DLD1 (cell line): ENCODE measurements at regions not wholly inside any gene's neighbourhood (a gene's known extent, or its start where the extent isn't known, plus 50 kb on each side); places are given as distances from the start of the nearest gene placed in this dataset.

Source experiments
- in situ Hi-C: cut with HindIII; loops from 2 replicates; pipeline ENCODE4 v1.10.0; 2017; ENCODE audit warnings: low sequenced_read_pairs

GRCh38 chr18:8458546-8459215 is 150.6 kb upstream of the RAB12 start:
- in situ Hi-C loops = no loop called here

- in situ Hi-C loops = no loop called here
Observed at GRCh38 chr18:8460748-8461147, 148.5 kb upstream of the RAB12 start.

DNA sequence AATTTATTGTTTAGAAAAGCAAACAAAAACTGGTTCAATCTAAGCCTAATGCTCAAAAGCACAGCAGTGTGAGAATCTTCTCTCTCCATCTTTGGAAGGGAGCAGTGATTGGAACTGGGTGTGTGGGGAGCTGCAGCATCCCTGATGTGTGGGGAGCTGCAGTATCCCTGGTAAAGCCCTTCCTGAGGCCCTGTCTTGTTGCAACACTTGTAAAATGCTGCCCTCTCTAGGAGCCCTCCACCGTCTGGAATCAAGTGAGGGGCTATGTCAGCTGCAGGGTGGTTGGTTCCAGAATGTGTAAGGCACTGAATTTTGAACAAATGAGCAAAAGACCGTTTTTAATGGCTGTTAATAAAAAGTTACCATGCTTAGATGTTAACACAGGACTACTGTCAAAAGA is 147.7 kb upstream of the RAB12 start:
- in situ Hi-C loops = no loop called here

GRCh38 chr18:8462651-8463185 is 146.5 kb upstream of the RAB12 start:
- in situ Hi-C loops = no loop called here

DNA sequence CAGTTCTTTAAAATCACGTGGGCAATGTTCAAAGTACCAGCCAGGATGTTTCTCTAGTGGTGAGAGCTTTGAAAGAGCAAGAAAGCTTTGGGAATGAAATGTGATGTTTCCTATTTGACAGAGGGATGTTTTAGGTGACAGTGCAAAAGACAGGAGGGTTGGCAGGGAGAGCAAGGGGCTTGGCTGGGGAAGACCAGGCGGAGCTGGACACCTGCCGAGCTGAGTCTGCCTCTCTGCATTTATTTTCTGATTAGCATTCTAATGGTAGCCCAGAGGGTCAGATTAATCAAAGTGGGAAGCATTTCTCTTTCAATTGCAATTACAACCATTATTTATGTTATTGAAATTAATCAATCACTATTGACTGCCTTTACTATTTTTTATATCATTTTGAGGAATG is 145.4 kb upstream of the RAB12 start:
- in situ Hi-C loops = no loop called here

DNA sequence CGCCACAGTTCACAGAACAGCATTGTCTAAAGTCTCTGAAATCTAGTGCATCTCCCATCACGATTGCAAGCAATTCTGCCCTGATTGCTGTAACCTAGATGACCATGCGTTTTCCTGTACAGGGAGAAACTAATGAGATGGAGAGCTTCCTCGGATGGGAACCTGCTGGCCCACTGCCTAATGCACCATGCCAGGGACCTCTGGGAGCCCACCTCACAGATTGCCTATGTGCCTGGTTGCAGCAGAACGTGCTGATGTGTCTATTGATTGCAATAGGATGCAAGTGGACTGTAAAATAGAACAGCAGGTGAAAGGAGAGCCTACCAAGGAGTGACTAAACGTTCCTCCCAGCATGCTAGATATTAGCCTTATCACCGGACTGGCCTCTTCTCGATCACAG is 141.0 kb upstream of the RAB12 start:
- in situ Hi-C loops = no loop called here

- in situ Hi-C loops = no loop called here
Observed at GRCh38 chr18:8468921-8469335, 140.3 kb upstream of the RAB12 start.

DNA sequence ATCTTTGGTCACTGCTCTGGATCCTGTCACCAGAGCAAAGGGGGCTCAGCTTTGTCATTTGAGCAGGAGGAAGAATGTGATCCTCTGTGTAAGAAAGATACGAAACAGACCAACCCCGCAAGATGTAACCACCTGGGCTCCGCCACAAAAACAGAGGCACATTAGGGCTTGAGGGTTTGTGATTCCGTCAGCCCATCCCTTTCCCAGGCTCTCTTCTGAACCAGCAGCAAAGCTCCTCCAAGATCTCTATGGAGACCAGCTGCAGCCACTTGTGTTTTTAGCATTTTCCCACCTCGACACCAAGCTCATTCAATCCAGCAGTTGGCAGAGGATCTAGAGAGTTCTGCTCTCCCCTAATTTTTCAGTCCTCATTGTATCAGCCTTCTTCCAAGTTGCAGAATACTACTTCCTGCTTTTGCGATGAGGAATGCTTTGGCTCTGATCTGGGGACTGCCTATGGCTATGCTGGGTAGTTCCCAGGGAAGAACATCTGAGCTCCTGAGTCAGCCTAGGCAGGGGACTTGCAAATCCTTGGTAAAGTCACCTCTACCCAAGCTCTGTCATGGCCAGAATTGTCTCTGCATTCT is 139.6 kb upstream of the RAB12 start:
- in situ Hi-C loops = no loop called here

GRCh38 chr18:8471372-8471771 is 137.9 kb upstream of the RAB12 start:
- in situ Hi-C loops = no loop called here

- in situ Hi-C loops = loop anchor here (25.0 kb wide), 2 partner anchors 513 to 1212 kb away; no protein-coding TSS in a partner anchor
Observed at GRCh38 chr18:8474661-8475060, 134.6 kb upstream of the RAB12 start.

- in situ Hi-C loops = loop anchor here (25.0 kb wide), 2 partner anchors 510 to 1215 kb away; no protein-coding TSS in a partner anchor
Observed at GRCh38 chr18:8477615-8478014, 131.6 kb upstream of the RAB12 start.

DNA sequence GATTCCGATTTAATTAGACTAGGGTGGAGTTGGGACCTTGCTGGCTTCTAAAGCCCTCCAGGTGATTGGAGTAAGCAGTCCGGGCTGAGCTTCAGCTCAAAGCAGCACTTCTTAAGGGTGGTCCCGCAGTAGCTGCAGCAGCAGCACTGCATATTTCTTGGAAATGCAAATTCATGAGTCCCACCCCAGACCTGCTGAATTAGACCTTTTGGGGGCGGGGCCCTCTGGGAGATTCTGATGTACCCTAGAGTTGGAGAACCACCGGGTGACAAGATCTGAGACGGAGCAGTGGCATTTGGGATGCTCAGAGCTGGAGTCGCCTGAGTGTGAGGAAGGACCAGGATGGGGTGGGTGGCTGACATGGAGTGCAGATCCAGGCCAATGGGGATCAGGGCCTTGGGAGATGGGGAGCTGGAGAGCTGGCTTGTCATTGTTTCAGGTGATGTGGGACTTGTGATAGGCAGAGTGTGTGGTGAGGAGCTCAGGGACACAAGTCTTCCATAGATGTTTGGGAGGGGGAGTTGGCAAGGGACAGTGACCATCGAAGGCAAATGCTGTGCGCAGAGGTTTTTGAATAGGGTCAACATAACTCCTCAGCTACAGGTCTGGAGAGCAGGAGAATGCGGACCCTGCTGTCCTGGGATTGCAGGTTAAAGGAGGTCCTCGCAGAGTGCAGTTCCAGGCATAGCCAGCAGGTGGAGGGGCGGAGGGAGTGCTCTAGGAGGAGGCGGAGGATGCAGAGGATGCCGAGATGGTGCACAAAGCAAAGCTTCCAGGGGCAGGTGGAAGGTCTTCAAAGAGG is 130.9 kb upstream of the RAB12 start:
- in situ Hi-C loops = loop anchor here (25.0 kb wide), 2 partner anchors 509 to 1216 kb away; no protein-coding TSS in a partner anchor

- in situ Hi-C loops = loop anchor here (25.0 kb wide), 2 partner anchors 508 to 1217 kb away; no protein-coding TSS in a partner anchor
Observed at GRCh38 chr18:8478968-8479370, 130.3 kb upstream of the RAB12 start.

DNA sequence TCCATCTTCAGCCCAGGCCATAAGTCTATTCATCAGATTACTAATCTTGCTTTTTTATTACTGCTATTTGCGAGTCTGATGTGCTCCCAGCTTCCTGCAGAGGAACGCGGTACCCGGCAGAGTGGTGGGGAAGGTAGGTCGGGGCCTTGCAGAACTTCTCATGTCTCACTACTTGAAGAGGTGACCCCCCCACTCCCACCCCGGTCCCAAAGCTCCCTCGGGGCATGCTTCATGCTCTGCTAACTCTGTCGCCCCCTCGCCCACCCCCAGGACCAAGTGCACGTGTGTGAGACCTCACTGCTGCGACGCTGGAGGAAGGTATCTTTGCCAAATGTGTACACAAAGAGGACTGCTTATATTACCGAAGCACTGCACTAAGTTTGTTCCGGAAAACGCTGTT is 129.4 kb upstream of the RAB12 start:
- in situ Hi-C loops = loop anchor here (25.0 kb wide), 2 partner anchors 508 to 1217 kb away; no protein-coding TSS in a partner anchor

DNA sequence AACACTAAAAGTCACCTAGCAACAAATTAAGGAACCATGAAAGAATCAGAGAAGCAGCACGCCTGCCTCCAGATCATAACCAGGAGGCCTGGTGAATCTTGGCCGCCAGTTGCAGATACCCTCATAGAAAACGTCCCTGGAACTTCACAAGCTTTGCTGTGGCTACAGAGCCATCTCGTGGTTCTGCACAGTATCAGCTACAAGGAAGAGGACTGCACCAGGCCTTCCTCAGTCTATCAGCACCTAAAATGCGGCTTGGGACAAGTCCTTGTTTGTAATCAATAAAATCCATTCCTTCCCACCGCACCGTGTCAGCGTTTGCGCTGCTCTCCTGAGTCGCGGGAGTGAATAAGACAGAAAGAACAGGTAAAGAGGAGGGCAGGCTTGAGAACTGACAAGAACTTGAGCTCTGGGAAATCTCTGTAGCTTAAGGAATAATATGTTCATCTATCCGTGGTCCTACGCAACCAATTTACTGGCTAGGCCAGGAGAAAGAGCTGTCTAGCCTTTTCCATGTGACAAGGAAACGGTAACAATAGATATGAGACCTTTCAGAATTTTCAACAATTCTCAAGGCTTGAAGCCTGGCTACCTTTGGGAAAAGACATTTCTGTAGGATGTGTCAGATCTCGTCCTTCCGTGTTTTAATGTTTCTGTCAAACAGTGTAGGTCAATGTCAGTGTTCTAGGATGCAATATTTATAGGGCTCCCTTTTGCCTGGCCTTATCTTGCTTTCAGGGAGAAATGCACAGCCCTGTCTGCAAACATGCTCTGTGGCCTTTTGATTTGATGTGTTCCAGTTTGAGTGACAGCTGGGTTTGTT is 128.5 kb upstream of the RAB12 start:
- in situ Hi-C loops = loop anchor here (25.0 kb wide), 2 partner anchors 507 to 1218 kb away; no protein-coding TSS in a partner anchor

- in situ Hi-C loops = loop anchor here (25.0 kb wide), 2 partner anchors 502 to 1223 kb away; no protein-coding TSS in a partner anchor
Observed at GRCh38 chr18:8484951-8485350, 124.3 kb upstream of the RAB12 start.

DNA sequence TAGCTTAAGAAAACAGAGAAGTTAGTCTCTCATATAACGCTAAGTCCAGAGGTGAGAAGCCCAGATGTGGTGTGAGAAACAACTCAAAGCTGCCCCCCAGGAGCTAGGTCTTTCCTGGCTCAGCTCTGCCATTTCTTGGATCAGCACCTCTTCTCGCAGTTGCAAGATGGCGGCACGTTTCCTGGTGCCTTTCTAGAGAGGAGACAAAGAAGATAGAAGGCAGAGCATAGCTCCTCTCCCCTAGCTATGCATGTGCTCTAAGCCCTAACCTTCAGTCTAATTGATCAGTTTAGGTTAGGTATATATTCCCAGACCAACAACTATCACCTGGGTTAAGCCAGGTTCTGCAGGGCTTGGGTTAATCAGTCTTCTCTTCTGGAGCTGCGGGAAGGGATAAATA is 119.5 kb upstream of the RAB12 start:
- in situ Hi-C loops = loop anchor here (25.0 kb wide), 2 partner anchors 498 to 1227 kb away; no protein-coding TSS in a partner anchor

GRCh38 chr18:8491516-8491915 is 117.7 kb upstream of the RAB12 start:
- in situ Hi-C loops = loop anchor here (25.0 kb wide), 2 partner anchors 496 to 1229 kb away; no protein-coding TSS in a partner anchor

- in situ Hi-C loops = loop anchor here (25.0 kb wide), 2 partner anchors 494 to 1231 kb away; no protein-coding TSS in a partner anchor
Observed at GRCh38 chr18:8493141-8493540, 116.1 kb upstream of the RAB12 start.

- in situ Hi-C loops = loop anchor here (25.0 kb wide), 2 partner anchors 491 to 1234 kb away; no protein-coding TSS in a partner anchor
Observed at GRCh38 chr18:8496186-8496585, 113.1 kb upstream of the RAB12 start.
